ENCODE measurements at regions not wholly inside any gene's neighbourhood (a gene's known extent, or its start where the extent isn't known, plus 50 kb on each side); places are given as distances from the start of the nearest gene placed in this dataset.

- no peak for TF ChIP-seq EZH2 (IDR thresholded peaks at IDR 0.05; ENCODE audit: low read depth, unreplicated experiment)
- peak; percentile 77 to 93 for TF ChIP-seq CTCF (conservative IDR thresholded peaks at IDR 0.05; ENCODE audit: low read depth in 2 of 2)
- TF ChIP-seq POLR2AphosphoS5 (IDR thresholded peaks at IDR 0.05; ENCODE audit: low read depth): no peak
- TF ChIP-seq REST (IDR thresholded peaks at IDR 0.05; ENCODE audit: unreplicated experiment): no peak
- no peak for TF ChIP-seq ETS1 (IDR thresholded peaks at IDR 0.05)
- no peak for TF ChIP-seq CREB1 (CRISPR knock-in tag; IDR thresholded peaks at IDR 0.05; ENCODE audit: low read depth)
- TF ChIP-seq EZH2phosphoT487 (IDR thresholded peaks at IDR 0.05; ENCODE audit: unreplicated experiment): no peak
- TF ChIP-seq JUNB (IDR thresholded peaks at IDR 0.05; ENCODE audit: unreplicated experiment): no peak
- TF ChIP-seq ZNF462 (CRISPR knock-in tag; IDR thresholded peaks at IDR 0.05): no peak
- TF ChIP-seq NANOG (IDR thresholded peaks at IDR 0.05; ENCODE audit: borderline replicate concordance): no peak
- TF ChIP-seq STAT1 (IDR thresholded peaks at IDR 0.05; ENCODE audit: unreplicated experiment): no peak
- TF ChIP-seq ZNF331 (CRISPR knock-in tag; IDR thresholded peaks at IDR 0.05; ENCODE audit: low read depth): no peak
- no peak for TF ChIP-seq ZNF114 (CRISPR knock-in tag; IDR thresholded peaks at IDR 0.05)
Measured at GRCh38 chr7:16071246-16071857, 350.0 kb downstream of the CRPPA start.

Measured in GM23338 (cell line).